ENCODE measurements at regions not wholly inside any gene's neighbourhood (a gene's known extent, or its start where the extent isn't known, plus 50 kb on each side); places are given as distances from the start of the nearest gene placed in this dataset.
A peak's percentile ranks its signal among the peaks of the same experiment; 100 is the strongest.

DNA sequence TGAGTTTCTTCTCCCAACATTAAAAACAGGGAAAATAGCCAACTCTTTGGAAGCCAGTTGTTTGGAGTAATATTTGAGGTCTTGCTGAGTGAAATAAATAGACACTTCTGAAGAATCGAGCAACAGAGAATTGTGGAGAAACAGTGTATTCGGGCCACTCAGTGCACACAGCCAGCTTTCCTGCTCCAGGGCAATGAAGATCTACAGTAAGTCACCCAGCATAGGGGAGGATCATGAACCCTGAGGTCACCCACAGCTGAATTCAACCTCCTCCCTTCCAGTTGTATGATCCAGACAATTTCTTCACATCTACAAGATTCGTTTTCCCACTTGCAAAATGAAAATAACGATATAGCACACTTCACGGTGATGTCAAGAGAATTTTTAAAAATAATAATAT, 161.7 kb upstream of the BCL6 start:
- DNase-seq (ENCODE audit: low read depth in 2 of 2), result no peak
- no peak overlapping the region for H3K4me3 ChIP-seq (replicated peaks in 1 of 2; ENCODE audit: low read depth in 2 of 2, low read length in 2 of 2)
- TF ChIP-seq, protein P1, sequence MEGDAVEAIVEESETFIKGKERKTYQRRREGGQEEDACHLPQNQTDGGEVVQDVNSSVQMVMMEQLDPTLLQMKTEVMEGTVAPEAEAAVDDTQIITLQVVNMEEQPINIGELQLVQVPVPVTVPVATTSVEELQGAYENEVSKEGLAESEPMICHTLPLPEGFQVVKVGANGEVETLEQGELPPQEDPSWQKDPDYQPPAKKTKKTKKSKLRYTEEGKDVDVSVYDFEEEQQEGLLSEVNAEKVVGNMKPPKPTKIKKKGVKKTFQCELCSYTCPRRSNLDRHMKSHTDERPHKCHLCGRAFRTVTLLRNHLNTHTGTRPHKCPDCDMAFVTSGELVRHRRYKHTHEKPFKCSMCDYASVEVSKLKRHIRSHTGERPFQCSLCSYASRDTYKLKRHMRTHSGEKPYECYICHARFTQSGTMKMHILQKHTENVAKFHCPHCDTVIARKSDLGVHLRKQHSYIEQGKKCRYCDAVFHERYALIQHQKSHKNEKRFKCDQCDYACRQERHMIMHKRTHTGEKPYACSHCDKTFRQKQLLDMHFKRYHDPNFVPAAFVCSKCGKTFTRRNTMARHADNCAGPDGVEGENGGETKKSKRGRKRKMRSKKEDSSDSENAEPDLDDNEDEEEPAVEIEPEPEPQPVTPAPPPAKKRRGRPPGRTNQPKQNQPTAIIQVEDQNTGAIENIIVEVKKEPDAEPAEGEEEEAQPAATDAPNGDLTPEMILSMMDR (IDR thresholded peaks at IDR 0.05; ENCODE audit: low read depth, low read length), result no peak

DNA sequence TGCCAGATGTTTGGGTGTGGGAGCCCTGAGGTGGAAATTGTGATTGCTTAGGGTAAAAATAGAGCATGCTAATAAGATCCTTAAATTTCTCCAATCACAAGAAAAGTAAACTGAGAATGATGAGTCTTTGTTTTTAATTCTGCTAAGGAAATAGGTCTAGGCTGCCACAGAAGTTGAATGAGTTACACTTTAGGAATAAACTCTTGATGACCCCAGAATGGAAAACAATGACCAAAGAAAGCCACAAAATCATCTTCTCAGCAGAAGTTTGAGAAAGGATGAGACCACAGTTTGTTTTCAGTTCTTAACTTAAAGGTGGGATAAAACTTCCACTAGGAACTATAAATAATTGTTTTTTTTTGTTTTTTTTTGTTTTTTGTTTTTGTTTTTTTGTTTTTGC, 164.6 kb upstream of the BCL6 start:
- H3K4me3 ChIP-seq (replicated peaks in 1 of 2; ENCODE audit: low read depth in 2 of 2, low read length in 2 of 2), result no peak overlapping the region
- peak in 1 of 2 donors; percentile 9 for DNase-seq (ENCODE audit: low read depth in 2 of 2)
- TF ChIP-seq, protein P1 (IDR thresholded peaks at IDR 0.05; ENCODE audit: low read depth, low read length), result no peak

DNA sequence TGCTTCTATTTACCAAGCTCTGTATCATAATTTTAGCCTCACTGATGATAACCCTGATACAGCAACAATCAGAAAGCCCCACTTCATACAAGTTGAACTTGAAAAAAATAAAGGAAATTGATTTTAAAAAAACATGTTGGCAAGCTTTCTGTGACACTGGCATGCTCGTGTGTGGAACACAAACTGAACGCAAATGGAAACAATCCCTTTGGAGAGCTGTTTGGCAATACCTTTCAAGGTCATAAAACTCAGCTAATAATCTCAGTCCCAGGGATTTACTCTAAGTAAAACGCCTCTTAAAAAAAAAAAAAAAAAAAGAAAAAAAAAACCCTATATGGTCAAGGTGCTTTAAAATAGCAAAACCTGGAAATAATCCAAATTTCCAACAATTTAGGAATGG, 166.7 kb upstream of the BCL6 start:
- H3K4me3 ChIP-seq (replicated peaks in 1 of 2; ENCODE audit: low read depth in 2 of 2, low read length in 2 of 2), result no peak overlapping the region
- TF ChIP-seq, protein P1 (IDR thresholded peaks at IDR 0.05; ENCODE audit: low read depth, low read length), result no peak
- DNase-seq (ENCODE audit: low read depth in 2 of 2), result no peak

DNA sequence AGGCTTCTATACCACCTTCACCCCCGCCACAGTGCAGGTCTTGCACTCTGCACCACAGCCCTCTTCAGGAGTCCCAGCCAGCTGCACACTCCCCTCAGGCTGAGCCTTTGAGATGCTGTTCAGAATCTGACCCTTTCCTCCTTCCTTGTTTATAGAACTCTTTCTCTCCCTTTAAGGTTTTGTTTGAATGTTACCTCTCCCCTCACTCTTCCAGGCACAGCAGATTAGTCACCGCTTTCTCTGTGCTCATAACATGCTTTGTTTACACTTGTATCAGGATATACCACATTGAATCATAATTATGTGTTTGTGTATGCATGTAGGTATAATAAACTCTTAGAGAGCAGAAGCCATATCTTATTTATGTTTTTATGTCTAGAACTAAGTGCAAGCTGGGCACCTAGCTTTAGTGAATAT, 168.4 kb upstream of the BCL6 start:
- DNase-seq (ENCODE audit: low read depth in 2 of 2), result peak in 1 of 2 donors; percentile 49
- TF ChIP-seq, protein P1 (IDR thresholded peaks at IDR 0.05; ENCODE audit: low read depth, low read length), result no peak
- no peak overlapping the region for H3K4me3 ChIP-seq (replicated peaks in 1 of 2; ENCODE audit: low read depth in 2 of 2, low read length in 2 of 2)

DNA sequence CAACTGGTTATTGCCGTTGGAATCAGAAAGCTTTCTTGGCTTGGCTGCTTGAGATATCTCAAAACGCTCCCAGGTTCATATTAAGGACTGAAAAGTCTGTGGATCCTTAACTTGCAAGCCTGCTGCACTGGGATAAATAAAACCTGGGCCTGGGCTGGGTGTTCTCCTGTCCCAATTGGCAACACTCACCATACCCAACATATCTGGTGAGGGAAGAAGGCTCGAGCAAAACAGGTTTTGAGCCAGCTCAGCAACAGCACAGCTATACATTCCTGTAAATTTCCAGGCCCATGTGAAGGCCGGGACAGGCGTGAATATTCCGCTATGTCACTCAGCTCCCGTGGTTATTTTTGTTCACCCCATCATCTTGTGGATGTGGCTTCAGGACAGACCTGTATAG, 169.0 kb upstream of the BCL6 start:
- no peak for DNase-seq (ENCODE audit: low read depth in 2 of 2)
- TF ChIP-seq, protein P1 (IDR thresholded peaks at IDR 0.05; ENCODE audit: low read depth, low read length), result no peak
- no peak overlapping the region for H3K4me3 ChIP-seq (replicated peaks in 1 of 2; ENCODE audit: low read depth in 2 of 2, low read length in 2 of 2)

DNA sequence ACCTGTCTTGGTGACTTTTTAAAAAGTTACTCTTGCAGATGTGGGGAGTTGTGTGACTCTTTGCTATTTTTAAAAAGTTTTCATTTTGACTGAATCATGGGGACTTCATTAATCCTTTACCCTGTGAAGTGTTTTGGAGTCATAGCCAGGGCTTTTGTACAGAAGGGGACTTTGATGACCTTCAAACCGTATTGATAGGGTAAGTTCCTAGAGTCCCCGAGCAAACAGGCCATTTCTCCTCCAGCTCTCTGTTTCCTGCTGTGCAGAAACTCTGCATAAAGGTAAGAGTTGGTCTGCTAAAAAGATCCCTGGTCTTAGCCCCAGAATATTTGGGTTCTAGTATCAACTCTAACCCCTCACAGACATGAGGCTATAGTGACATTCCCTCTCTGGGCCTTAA, 170.8 kb upstream of the BCL6 start:
- no peak overlapping the region for H3K4me3 ChIP-seq (replicated peaks in 1 of 2; ENCODE audit: low read depth in 2 of 2, low read length in 2 of 2)
- no peak for DNase-seq (ENCODE audit: low read depth in 2 of 2)
- TF ChIP-seq, protein P1 (IDR thresholded peaks at IDR 0.05; ENCODE audit: low read depth, low read length), result no peak

DNA sequence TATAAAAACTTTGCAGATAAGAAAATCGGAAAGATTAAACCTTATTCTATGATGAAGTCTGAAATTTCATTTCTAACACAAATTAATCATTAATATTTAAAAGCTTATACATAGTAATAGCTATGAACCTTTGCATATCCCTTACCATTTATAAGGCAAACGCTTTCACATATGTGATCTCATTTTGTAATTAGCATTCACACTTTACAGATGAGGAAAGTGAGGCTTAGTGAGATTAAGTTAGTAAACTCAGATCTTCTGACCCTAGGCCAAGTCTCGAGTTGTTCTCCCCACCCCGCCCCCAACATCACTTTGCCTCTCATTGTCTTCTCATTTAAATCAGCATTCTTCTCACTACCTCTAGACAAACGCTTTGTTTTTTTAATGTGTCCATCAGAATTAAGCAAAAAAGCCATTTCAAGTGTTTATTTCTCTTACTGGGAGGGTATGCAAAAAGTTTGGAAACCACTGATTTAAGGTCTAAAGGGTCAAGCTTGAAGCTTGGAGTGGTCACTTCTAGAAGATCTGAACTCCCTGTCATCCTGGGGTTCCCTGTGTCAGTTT, 172.9 kb upstream of the BCL6 start:
- TF ChIP-seq, protein P1 (IDR thresholded peaks at IDR 0.05; ENCODE audit: low read depth, low read length), result no peak
- DNase-seq (ENCODE audit: low read depth in 2 of 2), result no peak
- H3K4me3 ChIP-seq (replicated peaks in 1 of 2; ENCODE audit: low read depth in 2 of 2, low read length in 2 of 2), result no peak overlapping the region

Data from cardiac fibroblast (primary cell).